Stimulated activated CD4-positive, alpha-beta T cell treated with anti-CD3 and anti-CD28 coated beads, Interleukin-4, amount 100 ng/mL, for 48 hours (primary cell): ENCODE measurements at regions not wholly inside any gene's neighbourhood (a gene's known extent, or its start where the extent isn't known, plus 50 kb on each side); places are given as distances from the start of the nearest gene placed in this dataset.

Experiments
- DNase-seq, 2 donors: peaks; one replicate each; pipeline ENCODE4 v3.0.0-alpha.2; 2020; ENCODE audit warnings: low read depth in 2 of 2

- DNase-seq = no peak
Measured at GRCh38 chr5:133738271-133738670, 125.9 kb upstream of the FSTL4 start.

DNA sequence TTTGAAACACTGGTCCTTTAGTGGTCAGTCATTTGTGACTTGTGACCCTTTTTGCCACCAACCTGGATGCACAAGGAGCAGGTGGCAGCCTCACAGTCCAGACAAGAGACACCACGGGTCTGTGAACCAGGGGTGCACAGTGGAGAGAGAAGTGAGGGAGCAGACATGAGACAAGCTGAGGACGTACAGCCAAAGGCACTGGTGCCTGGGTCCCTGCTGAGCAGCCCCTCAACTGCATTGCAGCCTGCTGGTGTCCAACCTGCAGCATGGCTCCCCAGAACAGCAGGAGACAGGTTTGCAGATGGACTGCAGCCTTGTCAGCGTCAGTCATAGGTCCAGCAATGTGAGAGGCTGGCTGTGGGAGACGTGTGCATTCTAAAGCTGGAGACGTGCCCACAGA, 124.2 kb upstream of the FSTL4 start:
- no peak for DNase-seq

DNA sequence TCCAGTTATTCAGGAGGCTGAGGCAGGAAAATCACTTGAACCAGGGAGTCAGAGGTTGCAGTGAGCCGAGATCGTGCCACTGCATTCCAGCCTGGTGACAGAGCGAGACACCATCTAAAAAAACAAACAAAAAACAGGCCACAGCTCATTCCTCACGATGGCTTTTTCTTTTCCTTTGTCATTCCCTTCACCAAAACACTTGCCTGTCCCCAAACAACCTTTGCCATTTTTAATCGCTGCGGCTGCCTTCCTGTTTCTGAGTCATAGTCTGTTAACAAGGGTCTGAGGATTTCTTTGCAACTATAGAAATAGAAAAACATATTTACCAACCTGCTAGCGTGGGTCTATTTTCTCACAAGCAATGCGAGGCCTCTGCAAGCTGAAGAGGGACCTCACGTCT, 123.0 kb upstream of the FSTL4 start:
- no peak for DNase-seq

DNA sequence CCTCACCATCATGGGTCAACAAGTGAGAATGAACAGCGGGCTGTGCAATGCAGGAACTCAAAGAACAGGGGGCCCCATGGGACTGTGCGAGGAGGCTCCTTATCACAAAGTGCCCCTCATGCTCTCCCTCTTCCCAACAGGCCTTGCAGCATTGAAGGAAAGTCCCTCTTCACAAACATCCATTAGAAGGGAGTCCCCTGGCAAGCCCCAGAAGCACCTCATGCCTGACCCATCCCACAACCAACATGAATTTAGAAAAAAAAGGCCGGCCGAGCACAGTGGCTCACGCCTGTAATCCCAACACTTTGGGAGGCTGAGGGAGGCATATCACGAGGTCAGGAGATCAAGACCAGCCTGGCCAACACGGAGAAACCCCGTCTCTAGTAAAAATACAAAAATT, 122.6 kb upstream of the FSTL4 start:
- DNase-seq = no peak

- DNase-seq = no peak
Measured at GRCh38 chr5:133732536-133732935, 120.2 kb upstream of the FSTL4 start.

GRCh38 chr5:133731951-133732350, 119.6 kb upstream of the FSTL4 start:
- DNase-seq = no peak

GRCh38 chr5:133730866-133731265, 118.5 kb upstream of the FSTL4 start:
- DNase-seq = no peak

GRCh38 chr5:133730346-133730745, 118.0 kb upstream of the FSTL4 start:
- DNase-seq = no peak

DNA sequence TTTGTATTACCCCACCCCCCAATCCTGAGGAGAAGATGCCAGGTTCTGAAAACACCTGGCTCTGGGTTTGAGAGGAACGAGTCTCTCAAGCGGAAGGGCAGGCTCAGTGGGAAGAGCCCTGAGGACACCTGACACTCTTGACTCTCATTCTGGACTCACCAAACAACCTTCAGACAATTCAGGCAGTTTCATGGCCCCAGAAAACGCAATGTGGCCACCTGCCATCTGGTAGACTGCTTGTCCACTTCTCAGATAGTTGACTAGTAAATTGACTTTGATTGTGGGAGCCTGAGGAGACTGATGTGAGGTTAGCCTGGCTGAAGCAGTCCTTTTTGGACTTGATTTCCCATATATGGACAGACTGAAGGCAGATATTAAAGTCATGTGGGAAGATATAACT, 117.5 kb upstream of the FSTL4 start:
- DNase-seq = no peak

- no peak for DNase-seq
Measured at GRCh38 chr5:133728475-133728874, 116.1 kb upstream of the FSTL4 start.

GRCh38 chr5:133727636-133728035, 115.3 kb upstream of the FSTL4 start:
- no peak for DNase-seq

- no peak for DNase-seq
Measured at GRCh38 chr5:133723651-133724366, 111.5 kb upstream of the FSTL4 start.

- no peak for DNase-seq
Measured at GRCh38 chr5:133723126-133723525, 110.8 kb upstream of the FSTL4 start.

DNA sequence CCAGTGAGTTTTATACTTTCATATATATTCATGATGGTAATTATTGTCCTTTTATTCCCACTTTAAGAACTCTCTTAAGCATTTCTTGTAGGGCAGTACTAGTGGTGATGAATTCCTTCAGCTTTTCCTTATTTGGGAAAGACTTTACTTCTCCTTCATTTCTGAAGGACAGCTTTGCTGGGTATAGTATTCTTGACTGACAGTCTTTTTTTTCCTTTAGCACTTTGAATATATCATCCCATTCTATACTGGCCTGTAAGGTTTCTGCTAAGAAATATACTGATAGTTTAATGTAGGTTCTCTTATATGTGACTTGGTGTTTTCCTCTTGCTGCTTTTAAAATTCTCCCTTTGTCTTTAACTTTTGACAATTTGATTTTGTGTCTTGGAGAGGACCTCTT, 109.0 kb upstream of the FSTL4 start:
- no peak for DNase-seq

GRCh38 chr5:133718457-133718856, 106.1 kb upstream of the FSTL4 start:
- DNase-seq = no peak

- DNase-seq = no peak
Measured at GRCh38 chr5:133716532-133717183, 104.3 kb upstream of the FSTL4 start.

GRCh38 chr5:133715616-133716015, 103.3 kb upstream of the FSTL4 start:
- DNase-seq = no peak

GRCh38 chr5:133715216-133715615, 102.9 kb upstream of the FSTL4 start:
- DNase-seq = no peak

- DNase-seq = no peak
Measured at GRCh38 chr5:133714161-133714915, 102.0 kb upstream of the FSTL4 start.

- no peak for DNase-seq
Measured at GRCh38 chr5:133713751-133714150, 101.4 kb upstream of the FSTL4 start.

DNA sequence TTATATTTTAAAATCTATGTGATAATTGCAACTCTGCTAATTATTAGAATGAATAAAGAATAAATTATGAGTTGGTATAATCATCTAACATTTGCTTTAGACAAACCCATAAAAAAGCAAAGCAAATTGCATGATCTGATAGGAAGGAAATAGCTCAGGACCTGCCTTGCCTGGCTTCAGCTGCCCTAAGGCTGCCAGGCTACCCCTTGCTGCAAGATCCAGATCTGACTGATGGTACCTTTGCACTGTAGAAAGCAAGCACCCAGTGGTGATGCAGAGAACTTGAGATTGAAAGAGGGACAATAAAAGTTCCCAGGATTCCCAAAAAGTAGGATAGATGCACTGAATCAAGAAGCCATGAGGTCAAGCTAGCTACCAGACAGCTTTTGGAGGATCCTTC, 100.9 kb upstream of the FSTL4 start:
- no peak for DNase-seq

DNA sequence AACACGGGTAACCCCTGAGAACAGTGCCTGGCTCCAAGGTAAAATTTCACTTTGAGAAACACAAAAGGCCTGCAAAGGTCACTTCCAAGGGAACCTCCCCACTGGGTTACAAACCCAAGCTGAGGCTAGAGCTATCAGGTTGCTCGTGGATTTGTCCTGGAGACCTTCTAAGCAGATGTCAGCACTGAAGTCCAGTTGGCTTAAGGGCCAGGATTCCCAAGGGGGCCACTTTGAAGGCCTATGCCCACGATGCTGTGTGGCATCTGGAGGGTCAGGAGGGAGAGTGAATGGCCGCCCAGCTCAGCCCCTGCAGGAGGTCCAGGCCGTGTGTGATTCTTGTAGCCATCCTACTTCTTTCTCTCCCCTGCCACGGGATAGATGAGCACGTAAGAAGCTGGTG, 100.2 kb upstream of the FSTL4 start:
- DNase-seq = no peak

DNA sequence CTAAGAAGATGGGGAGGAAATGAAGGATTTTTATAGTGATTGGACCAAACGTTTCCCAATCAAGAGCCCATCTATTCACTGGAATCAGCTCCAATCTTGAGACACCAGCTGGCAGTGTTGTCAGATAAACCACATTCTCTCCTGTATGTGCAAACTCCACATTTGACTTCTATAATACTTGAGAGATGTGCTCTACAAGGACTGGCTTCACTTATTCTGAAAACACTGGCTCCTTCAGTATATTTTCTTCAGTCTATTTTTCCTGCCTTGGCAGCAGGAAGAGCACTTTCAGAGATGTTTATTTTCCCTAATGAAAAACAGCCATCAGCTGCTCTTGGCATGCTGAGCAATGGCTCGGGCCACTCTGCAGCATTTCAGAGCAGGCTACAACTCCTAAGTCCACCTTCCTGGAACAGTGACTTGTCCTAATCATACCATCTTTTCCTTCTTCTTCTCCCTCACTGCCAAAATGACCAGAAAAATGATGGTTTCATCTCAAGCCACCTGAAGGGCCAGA, 96.9 kb upstream of the FSTL4 start:
- DNase-seq = no peak
